Skeletal muscle tissue (tissue), 3 donors: ENCODE measurements at regions not wholly inside any gene's neighbourhood (a gene's known extent, or its start where the extent isn't known, plus 50 kb on each side); places are given as distances from the start of the nearest gene placed in this dataset.
"Not testable (repeated sequence)": the region's sequence is repeated elsewhere in the genome, so short reads cannot be mapped to it uniquely, and the experiment has no call there.

ENCODE experiments used
- H3K27ac ChIP-seq: one replicate; pipeline ENCODE4 v1.7.0; 2013; ENCODE audit warnings: mild to moderate bottlenecking, low read depth, low read length, inconsistent platforms
- H3K27me3 ChIP-seq, 3 donors: one replicate each; pipeline ENCODE4 v1.7.0; 2013; ENCODE audit warnings: low read length in 3 of 3; ENCODE audit not compliant: control insufficient read depth in 3 of 3, insufficient read depth in 3 of 3
- H3K36me3 ChIP-seq, 3 donors: one replicate each; pipeline ENCODE4 v1.7.0; 2013; ENCODE audit warnings: low read length in 3 of 3; ENCODE audit not compliant: control insufficient read depth in 3 of 3, insufficient read depth in 3 of 3
- H3K4me1 ChIP-seq, 3 donors: one replicate each; pipeline ENCODE4 v1.7.0; 2013; ENCODE audit warnings: low read length in 3 of 3, mild to moderate bottlenecking in 3 of 3; ENCODE audit not compliant: control insufficient read depth in 3 of 3, insufficient read depth in 3 of 3
- H3K4me3 ChIP-seq, 3 donors: one replicate each; pipeline ENCODE4 v1.7.0; 2013; ENCODE audit warnings: low read length in 3 of 3
- H3K9ac ChIP-seq, 3 donors: one replicate each; pipeline ENCODE4 v1.7.0; 2013; ENCODE audit warnings: low read length in 3 of 3, mild to moderate bottlenecking in 3 of 3, moderate library complexity in 2 of 3, low read depth in 1 of 3
- H3K9me3 ChIP-seq, 3 donors: one replicate each; pipeline ENCODE4 v1.7.0; 2013; ENCODE audit warnings: low read length in 3 of 3; ENCODE audit not compliant: control insufficient read depth in 3 of 3
- donor health status: Osteomylitis.

DNA sequence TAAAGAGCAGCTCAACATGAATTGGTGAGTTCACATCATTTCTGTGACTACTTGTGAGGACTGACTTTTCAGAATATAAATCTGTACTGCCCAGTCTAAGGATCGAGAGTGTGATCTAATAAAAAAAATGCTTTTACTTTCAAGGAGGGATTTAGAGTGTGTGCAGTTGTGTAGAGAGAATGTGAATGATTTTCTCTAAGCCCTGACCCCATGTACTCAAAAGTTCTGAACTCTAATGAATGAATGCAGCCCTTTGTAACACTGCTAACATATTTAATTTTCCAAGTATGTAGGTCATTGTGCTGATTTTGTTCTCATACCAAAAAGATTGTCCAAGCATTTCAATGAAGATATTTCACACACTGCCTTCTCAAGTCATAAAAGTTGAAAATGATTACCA, 92.5 kb upstream of the STOX2 start:
- Histone ChIP-seq H3K4me3 (no peak overlapping the region), H3K27ac (no peak overlapping the region), H3K36me3 (no peaks in the 10 kb centered on the region), H3K27me3 (no peaks in the 10 kb centered on the region), H3K9me3 (no peaks in the 10 kb centered on the region), H3K9ac (no peak overlapping the region), H3K4me1 (no peaks in the 10 kb centered on the region)

DNA sequence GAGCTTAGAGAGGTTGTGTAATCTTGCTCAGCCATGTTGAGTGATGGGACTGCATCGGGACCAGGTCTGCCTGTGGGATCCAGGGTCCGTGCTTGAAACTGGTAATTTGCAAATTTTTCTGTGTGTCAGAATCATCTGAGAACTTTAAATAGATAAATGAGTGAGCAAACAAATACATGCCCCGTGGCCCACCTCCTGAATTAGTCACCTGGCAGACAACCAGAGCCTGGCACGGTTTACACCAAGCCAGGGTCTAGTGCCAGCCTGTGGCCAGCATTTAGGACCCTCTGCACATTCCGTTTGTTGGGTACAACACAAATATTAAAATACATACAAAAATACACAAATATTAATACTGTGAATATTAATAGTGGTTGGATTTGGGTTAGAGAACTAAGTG, 90.6 kb upstream of the STOX2 start:
- H3K36me3 ChIP-seq: no peaks in the 10 kb centered on the region
- no peak overlapping the region for H3K4me3 ChIP-seq
- H3K27ac ChIP-seq: no peak overlapping the region
- no peak overlapping the region for H3K9ac ChIP-seq
- H3K9me3 ChIP-seq: no peaks in the 10 kb centered on the region
- H3K4me1 ChIP-seq: no peaks in the 10 kb centered on the region
- H3K27me3 ChIP-seq: no peaks in the 10 kb centered on the region

DNA sequence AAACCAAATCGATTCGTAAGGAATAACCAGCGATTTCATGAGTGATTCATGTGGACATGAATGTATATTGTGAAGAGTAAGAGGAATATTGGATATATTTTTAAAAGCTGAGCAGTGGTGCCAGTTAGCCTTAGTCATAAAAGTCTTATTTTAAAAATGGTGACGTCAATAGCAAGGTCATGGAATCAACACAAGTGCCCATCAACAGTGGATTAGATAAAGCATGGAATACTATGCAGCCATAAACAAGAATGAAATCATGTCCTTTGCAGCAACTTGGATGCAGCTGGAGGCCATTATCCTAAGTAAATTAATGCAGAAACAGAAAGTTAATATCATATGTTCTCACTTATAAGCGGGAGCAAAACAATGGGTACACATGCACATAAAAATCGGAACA, 89.0 kb upstream of the STOX2 start:
- Histone ChIP-seq H3K27ac (no peak overlapping the region), H3K4me1 (no peaks in the 10 kb centered on the region), H3K9ac (no peak overlapping the region), H3K27me3 (no peaks in the 10 kb centered on the region), H3K9me3 (no peaks in the 10 kb centered on the region), H3K4me3 (no peak overlapping the region), H3K36me3 (no peaks in the 10 kb centered on the region)

- no peak overlapping the region for H3K4me3 ChIP-seq
- no peaks in the 10 kb centered on the region for H3K4me1 ChIP-seq
- no peaks in the 10 kb centered on the region for H3K36me3 ChIP-seq
- H3K27ac ChIP-seq: no peak overlapping the region
- no peaks in the 10 kb centered on the region for H3K27me3 ChIP-seq
- H3K9ac ChIP-seq: no peak overlapping the region
- H3K9me3 ChIP-seq: no peaks in the 10 kb centered on the region
Observed at GRCh38 chr4:183816882-183817509, 88.1 kb upstream of the STOX2 start.

DNA sequence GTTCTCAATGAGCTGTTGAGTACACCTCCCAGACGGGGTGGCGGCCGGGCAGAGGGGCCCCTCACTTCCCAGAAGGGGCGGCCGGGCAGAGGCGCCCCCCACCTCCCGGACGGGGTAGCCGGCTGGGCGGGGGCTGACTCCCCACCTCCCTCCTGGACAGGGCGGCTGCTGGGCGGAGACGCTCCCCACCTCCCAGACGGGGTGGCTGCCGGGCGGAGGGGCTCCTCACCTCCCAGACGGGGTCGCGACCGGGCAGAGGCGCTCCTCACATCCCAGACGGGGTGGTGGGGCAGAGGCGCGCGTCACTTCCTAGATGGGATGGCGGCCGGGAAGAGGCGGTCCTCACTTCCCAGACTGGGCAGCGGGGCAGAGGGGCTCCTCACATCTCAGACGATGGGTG, 86.5 kb upstream of the STOX2 start:
- not testable (repeated sequence) for H3K4me3 ChIP-seq, H3K9ac ChIP-seq, H3K27me3 ChIP-seq, H3K9me3 ChIP-seq, H3K27ac ChIP-seq, H3K4me1 ChIP-seq, H3K36me3 ChIP-seq

DNA sequence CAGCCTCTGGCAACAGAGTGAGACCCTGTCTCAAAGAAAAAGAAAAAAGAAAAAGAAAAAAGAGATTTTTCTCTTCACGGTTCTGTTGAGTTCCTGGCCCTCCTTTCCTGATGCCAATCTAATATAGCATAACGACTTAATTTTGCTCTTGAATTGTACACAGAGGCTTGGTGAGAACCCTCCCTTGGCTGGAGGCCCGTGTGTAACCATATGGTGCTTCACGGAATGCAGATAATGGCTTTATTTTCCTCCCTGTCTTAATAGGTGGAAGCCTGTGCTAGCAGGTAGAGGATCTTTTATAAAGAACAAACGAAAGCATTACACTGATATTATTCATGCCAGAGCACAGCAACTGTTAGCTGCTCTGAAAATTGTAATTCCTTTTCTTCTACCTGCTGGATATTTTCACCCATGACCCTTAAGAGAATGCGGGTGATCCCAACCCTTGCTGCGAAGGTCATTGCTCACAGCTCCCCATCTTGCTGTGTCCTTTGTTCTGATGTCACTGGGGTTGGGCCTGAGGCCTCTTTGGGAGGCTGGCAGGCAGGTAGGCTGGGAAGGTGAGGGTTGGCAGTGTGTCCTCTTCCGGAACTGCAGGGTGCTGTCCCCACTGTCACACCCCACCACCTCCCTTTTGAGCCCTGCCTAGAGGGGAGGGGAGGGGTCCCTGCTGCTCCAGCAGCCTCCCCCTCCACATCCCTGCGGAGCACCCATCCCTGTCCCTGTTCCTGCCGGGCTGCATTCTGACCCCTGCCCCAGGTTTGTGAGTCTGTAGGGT, 83.8 kb upstream of the STOX2 start:
- peaks cover 0 to 5% (median 0%) of the 10 kb centered on the region in 3 donors for H3K27me3 ChIP-seq
- H3K9ac ChIP-seq: no peak overlapping the region
- no peaks in the 10 kb centered on the region for H3K4me1 ChIP-seq
- no peaks in the 10 kb centered on the region for H3K9me3 ChIP-seq
- no peak overlapping the region for H3K27ac ChIP-seq
- no peak overlapping the region for H3K4me3 ChIP-seq
- no peaks in the 10 kb centered on the region for H3K36me3 ChIP-seq

DNA sequence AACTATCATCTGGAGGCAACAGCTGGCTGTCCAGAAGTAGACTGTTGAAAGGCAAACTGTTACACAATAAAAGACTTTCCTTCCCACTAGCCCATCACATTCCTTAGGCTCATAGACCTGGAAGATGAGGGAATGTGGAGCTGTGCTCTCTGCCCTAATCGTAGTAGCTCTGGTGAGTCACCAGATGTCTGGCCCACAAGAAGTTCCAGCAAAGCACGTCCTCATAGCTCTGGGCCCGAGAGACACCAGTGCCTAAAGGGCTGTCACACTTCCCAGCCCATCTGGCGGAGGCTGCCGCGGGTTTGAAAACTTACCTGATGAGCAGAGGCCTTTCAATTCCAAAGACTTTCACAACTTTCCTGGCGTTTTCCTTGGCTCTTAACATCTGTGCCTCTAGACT, 81.7 kb upstream of the STOX2 start:
- Histone ChIP-seq H3K27ac (no peak overlapping the region), H3K27me3 (peaks cover 0 to 5% (median 0%) of the 10 kb centered on the region in 3 donors), H3K9me3 (no peaks in the 10 kb centered on the region), H3K36me3 (no peaks in the 10 kb centered on the region), H3K9ac (no peak overlapping the region), H3K4me1 (peaks cover 0 to 5% (median 0%) of the 10 kb centered on the region in 3 donors), H3K4me3 (no peak overlapping the region)

GRCh38 chr4:183825346-183825745, 79.8 kb upstream of the STOX2 start:
- Histone ChIP-seq H3K9ac (no peak overlapping the region), H3K27ac (no peak overlapping the region), H3K9me3 (no peaks in the 10 kb centered on the region), H3K4me1 (peaks cover 1 to 5% (median 4%) of the 10 kb centered on the region in 3 donors), H3K4me3 (no peak overlapping the region), H3K36me3 (no peaks in the 10 kb centered on the region), H3K27me3 (peaks cover 0 to 5% (median 0%) of the 10 kb centered on the region in 3 donors)

- peaks cover 3 to 7% (median 5%) of the 10 kb centered on the region in 3 donors for H3K4me1 ChIP-seq
- no peak overlapping the region for H3K9ac ChIP-seq
- H3K4me3 ChIP-seq: no peak overlapping the region
- H3K9me3 ChIP-seq: no peaks in the 10 kb centered on the region
- peaks cover 0 to 5% (median 0%) of the 10 kb centered on the region in 3 donors for H3K27me3 ChIP-seq
- no peak overlapping the region for H3K27ac ChIP-seq
- H3K36me3 ChIP-seq: no peaks in the 10 kb centered on the region
Observed at GRCh38 chr4:183826461-183826860, 78.6 kb upstream of the STOX2 start.

DNA sequence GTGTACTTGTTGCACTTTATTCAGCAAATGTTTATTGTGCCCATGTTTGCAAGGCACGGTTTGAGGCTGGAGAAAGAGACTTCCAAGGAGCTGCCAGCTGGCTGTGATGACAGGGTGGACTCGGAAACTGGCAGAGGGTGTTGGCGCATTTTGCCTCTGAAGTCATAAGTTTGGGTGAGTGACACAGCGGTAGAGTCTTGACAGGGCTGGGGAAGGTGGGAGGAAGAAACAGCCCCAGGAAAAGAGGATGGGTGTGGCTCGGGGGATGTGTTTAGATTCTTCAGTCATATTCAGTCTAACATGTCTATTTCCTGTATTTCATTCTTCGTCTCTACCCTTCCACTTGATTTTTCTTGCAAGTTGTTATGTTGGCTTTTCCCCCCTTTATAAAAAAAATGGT, 77.0 kb upstream of the STOX2 start:
- H3K4me3 ChIP-seq: no peak overlapping the region
- no peaks in the 10 kb centered on the region for H3K9me3 ChIP-seq
- peaks cover 0 to 5% (median 0%) of the 10 kb centered on the region in 3 donors for H3K27me3 ChIP-seq
- H3K27ac ChIP-seq: no peak overlapping the region
- no peaks in the 10 kb centered on the region for H3K36me3 ChIP-seq
- H3K9ac ChIP-seq: no peak overlapping the region
- peaks cover 3 to 7% (median 5%) of the 10 kb centered on the region in 3 donors for H3K4me1 ChIP-seq
